ENCODE measurements at regions not wholly inside any gene's neighbourhood (a gene's known extent, or its start where the extent isn't known, plus 50 kb on each side); places are given as distances from the start of the nearest gene placed in this dataset.

- no peak for DNase-seq (ENCODE audit: low read depth)
Observed at GRCh38 chr1:14190508-14190907, 408.0 kb upstream of the KAZN start.

GRCh38 chr1:14194511-14194910 lies 404.0 kb upstream of the KAZN start:
- DNase-seq (ENCODE audit: low read depth), result no peak

DNA sequence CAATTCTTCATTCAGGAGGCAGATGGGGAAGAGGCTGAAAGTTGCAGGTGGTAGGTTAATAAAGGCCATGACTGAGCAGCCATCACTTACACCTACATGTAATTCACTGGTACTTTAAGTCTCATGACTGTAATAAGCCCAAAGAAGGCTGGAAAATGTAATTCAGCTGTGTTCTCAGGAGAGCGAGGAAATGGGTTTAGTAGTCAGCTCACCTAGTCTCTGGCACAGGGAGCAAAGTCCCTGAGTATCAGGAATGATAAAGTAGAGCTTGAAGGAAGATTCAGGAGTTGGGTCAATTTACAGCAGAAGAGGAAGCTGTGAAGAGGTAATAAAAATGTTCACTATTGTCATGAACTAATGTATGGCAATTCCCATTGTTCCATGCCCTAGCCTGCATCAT lies 393.4 kb upstream of the KAZN start:
- DNase-seq (ENCODE audit: low read depth), result no peak

GRCh38 chr1:14215151-14215550 lies 383.3 kb upstream of the KAZN start:
- no peak for DNase-seq (ENCODE audit: low read depth)

DNA sequence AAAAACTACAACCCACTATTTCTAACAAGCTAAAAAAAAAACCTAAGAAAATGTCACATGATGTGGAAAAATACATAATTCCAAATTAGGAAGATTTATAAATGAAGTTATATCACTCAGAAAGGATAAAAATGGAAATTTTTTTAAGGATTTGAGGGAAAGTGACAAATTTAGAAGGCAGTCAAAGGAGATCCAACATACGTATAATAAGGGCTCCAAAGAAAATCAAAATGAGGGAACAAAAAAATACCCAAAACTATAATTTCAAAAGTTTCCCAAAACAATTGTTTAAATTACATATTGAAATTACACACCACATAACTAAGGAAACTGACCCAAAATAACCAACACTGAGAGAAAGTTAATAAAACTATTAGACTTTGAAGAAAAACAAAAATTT lies 381.1 kb upstream of the KAZN start:
- DNase-seq (ENCODE audit: low read depth), result no peak

- no peak for DNase-seq (ENCODE audit: low read depth)
Observed at GRCh38 chr1:14220324-14220723, 378.2 kb upstream of the KAZN start.

- no peak for DNase-seq (ENCODE audit: low read depth)
Observed at GRCh38 chr1:14220811-14221210, 377.7 kb upstream of the KAZN start.

DNA sequence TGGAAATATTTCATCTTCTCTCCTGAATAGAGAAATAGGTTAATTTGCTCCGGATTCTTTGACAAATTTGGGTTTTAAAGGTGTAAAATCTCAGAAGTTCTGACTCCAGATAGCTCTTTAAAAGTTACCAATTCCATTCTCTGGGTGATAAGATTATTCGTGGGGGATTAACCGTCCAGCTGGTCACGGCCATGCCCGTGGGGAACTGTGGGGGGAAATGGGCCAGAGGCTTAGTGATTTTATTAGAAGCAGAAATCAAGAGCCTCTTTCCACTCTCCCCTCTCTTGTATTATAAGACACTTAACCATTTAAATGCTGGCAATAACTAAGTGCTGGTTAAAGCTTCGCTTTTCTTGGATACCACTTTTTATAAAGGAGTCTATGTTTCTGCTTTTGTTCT lies 376.4 kb upstream of the KAZN start:
- DNase-seq (ENCODE audit: low read depth), result no peak

- no peak for DNase-seq (ENCODE audit: low read depth)
Observed at GRCh38 chr1:14228677-14229076, 369.8 kb upstream of the KAZN start.

GRCh38 chr1:14233510-14233909 lies 365.0 kb upstream of the KAZN start:
- no peak for DNase-seq (ENCODE audit: low read depth)

DNA sequence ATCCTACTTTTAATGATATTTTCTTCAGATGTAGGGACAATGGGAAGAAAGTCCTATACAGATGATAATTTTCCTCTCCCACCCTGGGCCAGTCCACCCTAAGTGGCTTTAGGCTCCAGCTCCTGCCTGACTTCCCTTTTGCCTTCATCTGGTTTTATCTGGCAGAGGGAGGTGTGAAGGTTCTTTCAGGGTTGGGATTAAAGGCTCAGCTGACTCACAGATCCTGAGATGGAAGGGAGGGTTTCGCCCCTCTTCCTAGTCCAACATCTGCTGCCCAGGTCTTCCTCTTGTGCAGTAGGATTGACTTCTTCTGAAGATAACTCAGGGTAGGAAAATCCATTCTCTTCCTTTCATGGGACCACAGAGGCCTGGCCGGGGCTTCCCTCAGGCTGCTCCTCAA lies 362.4 kb upstream of the KAZN start:
- DNase-seq (ENCODE audit: low read depth), result no peak

- DNase-seq (ENCODE audit: low read depth), result no peak
Observed at GRCh38 chr1:14238472-14239307, 359.8 kb upstream of the KAZN start.

- DNase-seq (ENCODE audit: low read depth), result no peak
Observed at GRCh38 chr1:14240265-14240664, 358.2 kb upstream of the KAZN start.

- DNase-seq (ENCODE audit: low read depth), result no peak
Observed at GRCh38 chr1:14242123-14242522, 356.4 kb upstream of the KAZN start.

- DNase-seq (ENCODE audit: low read depth), result no peak
Observed at GRCh38 chr1:14242870-14243269, 355.6 kb upstream of the KAZN start.

- no peak for DNase-seq (ENCODE audit: low read depth)
Observed at GRCh38 chr1:14245954-14246353, 352.5 kb upstream of the KAZN start.

GRCh38 chr1:14246471-14246870 lies 352.0 kb upstream of the KAZN start:
- DNase-seq (ENCODE audit: low read depth), result no peak

GRCh38 chr1:14247666-14248065 lies 350.8 kb upstream of the KAZN start:
- DNase-seq (ENCODE audit: low read depth), result no peak

DNA sequence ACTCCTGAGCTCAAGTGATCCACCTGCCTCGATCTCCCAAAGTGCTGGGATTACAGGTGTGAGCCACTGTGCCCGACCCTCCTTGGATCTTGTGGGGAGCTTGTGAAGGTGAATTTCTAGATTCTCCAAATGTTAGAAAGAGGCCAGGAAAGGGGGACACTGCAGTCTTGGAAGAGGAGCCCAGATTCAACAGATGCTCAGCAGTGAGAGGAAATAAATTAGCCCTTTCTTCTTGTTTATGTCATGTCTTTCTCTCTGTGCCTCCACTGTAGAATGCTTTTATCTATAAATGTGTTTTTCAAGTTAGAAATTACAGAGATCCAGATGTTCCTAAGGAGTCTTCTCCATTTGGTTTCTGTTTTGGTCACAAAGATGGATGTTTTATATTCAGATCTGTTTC lies 346.6 kb upstream of the KAZN start:
- DNase-seq (ENCODE audit: low read depth), result no peak

DNA sequence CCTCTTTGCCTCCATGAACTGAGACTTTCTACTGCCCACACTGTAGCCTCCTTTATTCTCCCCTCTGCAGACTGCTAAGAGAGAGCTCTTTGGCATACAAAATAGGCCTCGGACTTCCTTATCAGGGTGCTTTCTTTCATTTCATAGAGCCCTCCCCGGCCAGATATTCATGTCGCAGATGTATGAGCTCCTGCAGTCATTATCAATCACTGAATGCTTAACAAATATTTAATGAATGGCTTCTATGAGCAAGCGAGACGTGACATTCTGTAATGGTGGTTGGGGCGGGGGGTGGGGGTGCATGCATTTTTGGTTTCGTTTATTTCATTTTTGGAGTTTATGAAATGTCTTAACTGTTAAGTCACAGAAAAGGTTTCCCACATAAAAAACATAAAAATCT lies 344.8 kb upstream of the KAZN start:
- no peak for DNase-seq (ENCODE audit: low read depth)

DNA sequence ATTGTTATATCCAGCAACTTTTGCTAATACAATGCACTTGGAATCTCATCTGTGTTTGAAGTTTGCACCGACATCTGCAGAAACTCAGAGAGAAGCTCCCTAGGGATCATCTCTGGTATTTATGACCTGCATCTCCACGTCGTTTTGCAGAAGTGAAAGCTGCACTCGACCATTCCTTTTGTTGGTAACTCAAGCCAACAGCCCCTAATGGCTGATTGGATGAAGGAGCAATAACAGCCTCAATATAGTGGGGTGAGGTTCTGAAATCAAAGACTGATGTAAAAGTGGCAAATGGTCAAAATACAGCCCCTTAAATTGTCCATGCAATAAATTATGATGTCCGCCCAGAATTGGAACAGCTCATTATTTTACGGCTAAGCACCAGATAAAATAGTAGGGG lies 344.2 kb upstream of the KAZN start:
- no peak for DNase-seq (ENCODE audit: low read depth)

- DNase-seq (ENCODE audit: low read depth), result no peak
Observed at GRCh38 chr1:14255233-14255632, 343.3 kb upstream of the KAZN start.

DNA sequence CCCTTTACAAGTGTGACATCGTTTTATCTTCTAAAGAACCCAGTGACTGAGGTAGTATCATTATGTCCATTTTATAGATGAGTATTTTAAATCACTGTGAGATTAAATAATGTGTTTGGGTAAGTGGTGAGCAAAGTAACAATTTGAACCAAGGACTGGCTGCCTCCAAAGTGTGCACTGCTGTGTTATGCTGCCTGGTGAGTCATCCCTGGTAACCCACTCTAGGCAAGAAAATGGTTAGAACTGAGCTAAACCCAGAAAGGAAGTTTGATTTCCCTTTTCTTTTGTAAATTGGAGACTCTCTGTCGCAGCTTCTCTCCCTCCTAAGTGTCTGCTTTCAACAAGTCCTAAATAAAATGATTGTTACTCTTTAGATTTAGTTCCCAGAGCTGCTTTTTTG lies 342.8 kb upstream of the KAZN start:
- DNase-seq (ENCODE audit: low read depth), result no peak

GRCh38 chr1:14259191-14259757 lies 339.2 kb upstream of the KAZN start:
- DNase-seq (ENCODE audit: low read depth), result no peak
